ENCODE measurements at regions not wholly inside any gene's neighbourhood (a gene's known extent, or its start where the extent isn't known, plus 50 kb on each side); places are given as distances from the start of the nearest gene placed in this dataset.

DNA sequence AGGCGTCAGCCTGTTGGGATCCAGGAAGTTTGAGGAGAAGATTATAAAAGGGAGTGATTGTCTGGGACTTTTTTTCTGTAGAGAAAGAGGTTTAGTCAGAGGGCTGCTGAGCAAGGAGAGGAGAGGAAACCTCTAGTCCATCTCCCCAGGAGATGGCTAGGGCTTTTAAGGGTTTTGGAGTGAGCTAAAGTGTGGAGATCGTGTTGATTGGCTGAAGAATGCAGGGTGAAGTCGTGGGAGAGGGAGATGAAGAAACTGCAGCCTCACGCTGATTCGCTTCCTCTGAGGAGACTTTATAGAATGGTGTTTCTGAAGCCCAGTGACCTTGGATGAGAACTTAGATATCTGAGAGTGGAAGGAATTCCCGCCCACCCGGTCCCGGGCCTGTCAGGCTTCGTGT lies 193.7 kb upstream of the PWP1 start:
- Histone ChIP-seq H3K27ac (no peak overlapping the region), H2AFZ (no peak overlapping the region), H3K27me3 (no peaks in the 10 kb centered on the region), H3K4me3 (no peak overlapping the region), H4K20me1 (ENCODE audit: insufficient read depth, poor library complexity, severe bottlenecking) (no peaks in the 10 kb centered on the region), H3K4me2 (no peak overlapping the region), H3K79me2 (no peaks in the 10 kb centered on the region), H3K9me3 (ENCODE audit: low read depth) (no peaks in the 10 kb centered on the region), H3K9me2 (replicated peaks; ENCODE audit: insufficient read depth) (no peaks in the 10 kb centered on the region), H3K36me3 (replicated peaks; ENCODE audit: insufficient read depth, low read depth) (no peaks in the 10 kb centered on the region), H3K4me1 (ENCODE audit: insufficient read depth) (no peaks in the 10 kb centered on the region)
- DNase-seq (ENCODE audit: low spot score) = no peak
- no peak for TF ChIP-seq EZH2 (IDR thresholded peaks at IDR 0.05; ENCODE audit: borderline replicate concordance)
- 85% methylated on average over 9 of the region's 9 CpGs for WGBS (ENCODE audit: low lambda C conversion rate, missing lambda C conversion rate)

DNA sequence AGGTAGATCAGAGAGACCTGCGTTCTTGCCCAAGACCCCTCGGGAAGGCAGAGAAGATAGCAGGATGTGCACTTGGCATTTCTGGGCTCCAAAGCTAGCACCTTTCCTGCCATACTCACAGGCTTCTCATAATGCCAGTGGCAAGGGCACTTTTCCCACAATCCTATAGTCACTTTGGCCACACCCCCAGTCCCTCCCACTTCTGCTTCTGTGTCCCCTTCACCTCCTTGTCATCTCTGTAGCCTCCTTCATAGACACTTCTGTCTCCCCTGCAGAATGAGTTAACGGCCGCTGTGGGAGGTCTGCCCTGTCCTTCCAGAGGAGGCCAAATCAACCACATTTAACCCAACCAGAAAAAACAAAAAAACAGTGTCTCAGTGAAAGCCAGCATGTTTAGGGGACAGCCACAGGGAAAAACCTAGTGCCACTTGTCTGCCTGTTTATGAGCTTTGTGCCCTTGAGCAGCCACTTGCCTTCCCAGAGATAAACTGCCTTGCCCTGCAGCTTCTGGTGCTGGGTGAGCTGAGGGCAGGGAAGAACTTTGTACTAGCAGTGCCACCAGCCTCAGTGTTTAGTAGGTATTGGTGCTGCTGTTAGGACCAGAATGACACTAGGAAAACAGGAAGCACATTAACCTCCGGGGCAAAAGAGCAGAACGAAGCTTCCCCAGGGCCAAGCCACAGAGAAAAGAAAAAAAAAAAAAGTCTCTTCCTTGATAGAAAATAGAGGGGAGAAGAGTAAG lies 193.0 kb upstream of the PWP1 start:
- no peaks in the 10 kb centered on the region for H3K9me3 ChIP-seq (ENCODE audit: low read depth)
- TF ChIP-seq, protein P1, sequence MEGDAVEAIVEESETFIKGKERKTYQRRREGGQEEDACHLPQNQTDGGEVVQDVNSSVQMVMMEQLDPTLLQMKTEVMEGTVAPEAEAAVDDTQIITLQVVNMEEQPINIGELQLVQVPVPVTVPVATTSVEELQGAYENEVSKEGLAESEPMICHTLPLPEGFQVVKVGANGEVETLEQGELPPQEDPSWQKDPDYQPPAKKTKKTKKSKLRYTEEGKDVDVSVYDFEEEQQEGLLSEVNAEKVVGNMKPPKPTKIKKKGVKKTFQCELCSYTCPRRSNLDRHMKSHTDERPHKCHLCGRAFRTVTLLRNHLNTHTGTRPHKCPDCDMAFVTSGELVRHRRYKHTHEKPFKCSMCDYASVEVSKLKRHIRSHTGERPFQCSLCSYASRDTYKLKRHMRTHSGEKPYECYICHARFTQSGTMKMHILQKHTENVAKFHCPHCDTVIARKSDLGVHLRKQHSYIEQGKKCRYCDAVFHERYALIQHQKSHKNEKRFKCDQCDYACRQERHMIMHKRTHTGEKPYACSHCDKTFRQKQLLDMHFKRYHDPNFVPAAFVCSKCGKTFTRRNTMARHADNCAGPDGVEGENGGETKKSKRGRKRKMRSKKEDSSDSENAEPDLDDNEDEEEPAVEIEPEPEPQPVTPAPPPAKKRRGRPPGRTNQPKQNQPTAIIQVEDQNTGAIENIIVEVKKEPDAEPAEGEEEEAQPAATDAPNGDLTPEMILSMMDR (IDR thresholded peaks at IDR 0.05; ENCODE audit: poor library complexity) = no peak
- TF ChIP-seq EZH2phosphoT487 (IDR thresholded peaks at IDR 0.05; ENCODE audit: low read depth, severe bottlenecking, unreplicated experiment) (no peak), EZH2 (IDR thresholded peaks at IDR 0.05; ENCODE audit: borderline replicate concordance) (no peak)
- 73% methylated on average over 6 of the region's 6 CpGs for WGBS (ENCODE audit: low lambda C conversion rate, missing lambda C conversion rate)
- no peaks in the 10 kb centered on the region for H3K9me2 ChIP-seq (replicated peaks; ENCODE audit: insufficient read depth)
- no peak overlapping the region for H3K4me3 ChIP-seq
- no peaks in the 10 kb centered on the region for H4K20me1 ChIP-seq (ENCODE audit: insufficient read depth, poor library complexity, severe bottlenecking)
- H3K27ac ChIP-seq = no peak overlapping the region
- no peaks in the 10 kb centered on the region for H3K27me3 ChIP-seq
- DNase-seq (ENCODE audit: low spot score) = no peak
- H3K4me2 ChIP-seq = no peak overlapping the region
- H3K4me1 ChIP-seq (ENCODE audit: insufficient read depth) = no peaks in the 10 kb centered on the region
- H2AFZ ChIP-seq = no peak overlapping the region
- no peaks in the 10 kb centered on the region for H3K79me2 ChIP-seq
- H3K36me3 ChIP-seq (replicated peaks; ENCODE audit: insufficient read depth, low read depth) = no peaks in the 10 kb centered on the region

DNA sequence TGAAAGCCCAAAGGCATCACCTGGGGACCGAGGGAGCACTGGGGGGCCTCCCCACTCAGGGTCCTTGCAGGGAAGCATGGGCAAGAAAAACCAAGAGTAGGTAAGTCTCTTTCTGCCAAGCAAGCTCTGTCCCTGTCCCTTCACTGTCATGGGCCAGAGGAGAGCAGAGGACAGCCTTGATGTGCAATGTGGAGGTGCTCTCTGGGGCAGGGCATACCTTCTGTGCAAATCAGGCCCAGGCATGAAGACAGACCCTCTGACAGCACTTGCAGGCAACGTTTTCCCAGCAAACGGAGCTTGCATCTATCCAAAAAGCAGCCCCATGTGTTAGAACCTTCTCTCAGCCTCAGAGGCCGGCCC lies 192.5 kb upstream of the PWP1 start:
- no peaks in the 10 kb centered on the region for H3K27me3 ChIP-seq
- H3K9me3 ChIP-seq (ENCODE audit: low read depth) = no peaks in the 10 kb centered on the region
- no peak for DNase-seq (ENCODE audit: low spot score)
- H3K79me2 ChIP-seq = no peaks in the 10 kb centered on the region
- H3K4me1 ChIP-seq (ENCODE audit: insufficient read depth) = no peaks in the 10 kb centered on the region
- H4K20me1 ChIP-seq (ENCODE audit: insufficient read depth, poor library complexity, severe bottlenecking) = no peaks in the 10 kb centered on the region
- H3K4me2 ChIP-seq = no peak overlapping the region
- no peaks in the 10 kb centered on the region for H3K36me3 ChIP-seq (replicated peaks; ENCODE audit: insufficient read depth, low read depth)
- H3K27ac ChIP-seq = no peak overlapping the region
- TF ChIP-seq, protein P1 (IDR thresholded peaks at IDR 0.05; ENCODE audit: poor library complexity) = no peak
- TF ChIP-seq EZH2 (IDR thresholded peaks at IDR 0.05; ENCODE audit: borderline replicate concordance) (no peak), EZH2phosphoT487 (IDR thresholded peaks at IDR 0.05; ENCODE audit: low read depth, severe bottlenecking, unreplicated experiment) (no peak)
- no peak overlapping the region for H2AFZ ChIP-seq
- no peaks in the 10 kb centered on the region for H3K9me2 ChIP-seq (replicated peaks; ENCODE audit: insufficient read depth)
- 88% methylated on average over 4 of the region's 4 CpGs for WGBS (ENCODE audit: low lambda C conversion rate, missing lambda C conversion rate)
- H3K4me3 ChIP-seq = no peak overlapping the region

DNA sequence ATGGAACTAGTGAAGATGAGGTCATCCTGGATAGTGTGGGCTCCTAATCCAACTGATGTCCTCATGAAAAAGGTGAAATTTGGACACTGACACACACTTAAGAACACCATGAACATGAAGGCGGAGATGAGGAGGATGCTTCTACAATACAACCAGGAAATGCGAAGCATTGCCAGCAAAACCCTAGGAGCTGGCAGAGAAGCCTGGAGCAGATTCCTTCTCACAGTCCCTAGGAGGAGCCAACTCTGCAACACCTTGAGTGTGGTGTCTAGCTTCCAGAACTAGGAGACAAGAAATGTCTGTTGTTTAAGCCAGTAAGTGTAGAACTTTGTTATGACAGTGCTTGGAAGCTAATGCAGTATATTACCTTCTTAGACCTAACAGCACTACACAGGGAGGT lies 191.9 kb upstream of the PWP1 start:
- Histone ChIP-seq H3K79me2 (no peaks in the 10 kb centered on the region), H3K4me1 (ENCODE audit: insufficient read depth) (no peaks in the 10 kb centered on the region), H3K4me2 (no peak overlapping the region), H3K9me3 (ENCODE audit: low read depth) (no peaks in the 10 kb centered on the region), H4K20me1 (ENCODE audit: insufficient read depth, poor library complexity, severe bottlenecking) (no peaks in the 10 kb centered on the region), H3K9me2 (replicated peaks; ENCODE audit: insufficient read depth) (no peaks in the 10 kb centered on the region), H3K27me3 (no peaks in the 10 kb centered on the region), H3K27ac (no peak overlapping the region), H3K4me3 (no peak overlapping the region), H3K36me3 (replicated peaks; ENCODE audit: insufficient read depth, low read depth) (no peaks in the 10 kb centered on the region), H2AFZ (no peak overlapping the region)
- no peak for TF ChIP-seq EZH2phosphoT487 (IDR thresholded peaks at IDR 0.05; ENCODE audit: low read depth, severe bottlenecking, unreplicated experiment)
- TF ChIP-seq, protein P1 (IDR thresholded peaks at IDR 0.05; ENCODE audit: poor library complexity) = no peak
- no peak for TF ChIP-seq EZH2 (IDR thresholded peaks at IDR 0.05; ENCODE audit: borderline replicate concordance)
- no peak for DNase-seq (ENCODE audit: low spot score)
- 98% methylated on average over 2 of the region's 2 CpGs for WGBS (ENCODE audit: low lambda C conversion rate, missing lambda C conversion rate)
